HCT116 (cell line): ENCODE measurements at regions not wholly inside any gene's neighbourhood (a gene's known extent, or its start where the extent isn't known, plus 50 kb on each side); places are given as distances from the start of the nearest gene placed in this dataset.

Experiments used
- ATAC-seq: fragments of 200-7000 bp; cut with Tn5 transposase; 2 replicates; pipeline ENCODE4 v1.9.1; 2020; ENCODE audit warnings: mild to moderate bottlenecking, moderate library complexity
- BruUV-seq: library from RNA; stranded (reverse); fragments of 400-500 nt; replicated peaks from 2 replicates; lab custom pipeline; 2021; lab: Mats Ljungman, UMichigan
- CTCF ChIA-PET: fragments of 300-600 bp; sonication (Branson Sonifier 250); formaldehyde crosslinking; loops from one replicate; lab custom pipeline; 2021; ENCODE audit warnings: antibody characterized with exemption; lab: Charles Lee
- POLR2A ChIA-PET: fragments of 300-600, 350-600 bp; sonication (Branson Sonifier 250); formaldehyde crosslinking; loops from one replicate; lab custom pipeline; 2021; ENCODE audit warnings: antibody characterized with exemption; lab: Charles Lee
- RAD21 ChIA-PET, 2 experiments: fragments of 300-600 bp; sonication (Branson Sonifier 250); formaldehyde crosslinking; loops; one replicate each; lab custom pipeline; 2023; ENCODE audit warnings: low total read pairs in 2 of 2; ENCODE audit not compliant: uncharacterized antibody in 2 of 2, unreplicated experiment in 2 of 2, low non-redundant PET in 1 of 2; lab: Charles Lee
- DNase-seq: peaks from one replicate; pipeline ENCODE4 v3.0.0-alpha.2; 2010; ENCODE audit warnings: low read depth, low spot score
- H2AFZ ChIP-seq: fragments of 200-600 bp; shearing (Covaris generic), sonication (generic); 2 replicates; pipeline ENCODE4 v1.6.1; 2017; ENCODE audit warnings: low read depth, mixed run types, mixed read lengths, antibody characterized with exemption, low read length; ENCODE audit not compliant: poor library complexity, severe bottlenecking
- H3K27ac ChIP-seq: 2 replicates; pipeline ENCODE4 v1.5.1; 2012; ENCODE audit warnings: low read depth, low read length
- H3K27me3 ChIP-seq: fragments of 200-600 bp; sonication (generic); 2 replicates; pipeline ENCODE4 v1.6.1; 2016; ENCODE audit warnings: mixed run types, low read length, mixed read lengths; ENCODE audit not compliant: insufficient read depth
- H3K36me3 ChIP-seq, 2 experiments: fragments of 200-500 bp in 1 of 2; fragments of 200-600 bp in 1 of 2; sonication (Bioruptor generic) in 1 of 2; sonication (generic) in 1 of 2; 2 replicates each; pipeline versions ENCODE4 v1.5.1 to v1.6.1; 2014 to 2016; ENCODE audit warnings: low read length in 2 of 2, inconsistent platforms in 1 of 2, mixed read lengths in 1 of 2, mixed run types in 1 of 2; ENCODE audit not compliant: insufficient read depth in 2 of 2, control insufficient read depth in 1 of 2
- H3K4me1 ChIP-seq, 2 experiments: fragments of 200-600 bp in 1 of 2; sonication (generic) in 1 of 2; 2 replicates each; pipeline versions ENCODE4 v1.5.1 to v1.6.1; 2012 to 2017; ENCODE audit warnings: low read length in 2 of 2, inconsistent platforms in 1 of 2, mild to moderate bottlenecking in 1 of 2, mixed read lengths in 1 of 2, mixed run types in 1 of 2, moderate library complexity in 1 of 2; ENCODE audit not compliant: insufficient read depth in 2 of 2, control insufficient read depth in 1 of 2
- H3K4me2 ChIP-seq: fragments of 200-600 bp; sonication (generic); 2 replicates; pipeline ENCODE4 v1.6.1; 2017; ENCODE audit warnings: mixed run types, low read length, mixed read lengths
- H3K4me3 ChIP-seq, 2 experiments: fragments of 200-600 bp in 1 of 2; sonication (generic) in 1 of 2; replicated peaks in 1 of 2; 2 replicates each; pipeline ENCODE4 v1.5.1; 2011 to 2016; ENCODE audit warnings: low read length in 2 of 2, control low read depth in 1 of 2, low read depth in 1 of 2, mild to moderate bottlenecking in 1 of 2, mixed read lengths in 1 of 2, mixed run types in 1 of 2
- H3K79me2 ChIP-seq: fragments of 200-600 bp; sonication (generic); 2 replicates; pipeline ENCODE4 v1.6.1; 2017; ENCODE audit warnings: mild to moderate bottlenecking, mixed run types, low read length, moderate library complexity, mixed read lengths; ENCODE audit not compliant: insufficient read depth
- H3K9ac ChIP-seq: fragments of 200-600 bp; sonication (generic); 2 replicates; pipeline ENCODE4 v1.6.1; 2016; ENCODE audit warnings: low read length, mixed read lengths
- H3K9me2 ChIP-seq: fragments of 200-600 bp; sonication (generic), shearing (Covaris generic); 2 replicates; pipeline ENCODE4 v1.6.1; 2017; ENCODE audit warnings: mixed run types, mild to moderate bottlenecking, moderate library complexity; ENCODE audit not compliant: insufficient read depth
- H3K9me3 ChIP-seq, 2 experiments: fragments of 200-500 bp in 1 of 2; fragments of 200-600 bp in 1 of 2; sonication (Bioruptor generic) in 1 of 2; sonication (generic) in 1 of 2; 2 replicates each; pipeline ENCODE4 v1.6.1; 2014 to 2017; ENCODE audit warnings: low read length in 2 of 2, mixed read lengths in 2 of 2, inconsistent platforms in 1 of 2, low read depth in 1 of 2, mild to moderate bottlenecking in 1 of 2, mixed run types in 1 of 2, moderate library complexity in 1 of 2; ENCODE audit not compliant: control insufficient read depth in 1 of 2, insufficient read depth in 1 of 2
- H4K20me1 ChIP-seq: fragments of 200-600 bp; sonication (generic), shearing (Covaris generic); 2 replicates; pipeline ENCODE4 v1.6.1; 2017; ENCODE audit warnings: mixed run types, mild to moderate bottlenecking, moderate library complexity; ENCODE audit not compliant: insufficient read depth
- ATF3 ChIP-seq: IDR thresholded peaks from 2 replicates; pipeline ENCODE4 v1.6.1; 2012
- CBX3 ChIP-seq: IDR thresholded peaks from 2 replicates; pipeline ENCODE4 v1.6.1; 2012; ENCODE audit warnings: low read depth
- CEBPB ChIP-seq: IDR thresholded peaks from 2 replicates; pipeline ENCODE4 v1.6.1; 2012; ENCODE audit warnings: low read depth
- EGR1 ChIP-seq: IDR thresholded peaks from 2 replicates; pipeline ENCODE4 v1.6.1; 2012; ENCODE audit warnings: low read depth
- EZH2 ChIP-seq: fragments of 200-600 bp; sonication (generic); IDR thresholded peaks from 2 replicates; pipeline ENCODE4 v1.6.1; 2017; ENCODE audit warnings: antibody characterized with exemption, mixed run types
- FOSL1 ChIP-seq: IDR thresholded peaks from 2 replicates; pipeline ENCODE4 v1.6.1; 2012; ENCODE audit warnings: low read depth
- JUND ChIP-seq: IDR thresholded peaks from 2 replicates; pipeline ENCODE4 v1.6.1; 2012
- POLR2AphosphoS5 ChIP-seq: IDR thresholded peaks from 2 replicates; pipeline ENCODE4 v1.6.1; 2011; ENCODE audit warnings: mild to moderate bottlenecking, low read depth, low read length, moderate library complexity
- RAD21 ChIP-seq: IDR thresholded peaks from 2 replicates; pipeline ENCODE4 v1.6.1; 2012; ENCODE audit warnings: low read depth, mild to moderate bottlenecking
- REST ChIP-seq: IDR thresholded peaks from 2 replicates; pipeline ENCODE4 v1.6.1; 2012; ENCODE audit warnings: low read depth
- SIN3A ChIP-seq: IDR thresholded peaks from 2 replicates; pipeline ENCODE4 v1.6.1; 2012; ENCODE audit warnings: low read depth
- SP1 ChIP-seq: IDR thresholded peaks from 2 replicates; pipeline ENCODE4 v1.6.1; 2012; ENCODE audit warnings: low read depth
- SRF ChIP-seq: IDR thresholded peaks from 2 replicates; pipeline ENCODE4 v1.6.1; 2012; ENCODE audit warnings: low read depth
- YY1 ChIP-seq: IDR thresholded peaks from 2 replicates; pipeline ENCODE4 v1.6.1; 2011; ENCODE audit warnings: low read length, low read depth, moderate library complexity, mild to moderate bottlenecking; ENCODE audit not compliant: insufficient replicate concordance; ENCODE audit errors: extremely low read depth
- ZBTB33 ChIP-seq: IDR thresholded peaks from 2 replicates; pipeline ENCODE4 v1.6.1; 2011; ENCODE audit warnings: mild to moderate bottlenecking, low read length, moderate library complexity; ENCODE audit not compliant: insufficient replicate concordance; ENCODE audit errors: extremely low read depth
- ZFX ChIP-seq: fragments of 450-650 bp; IDR thresholded peaks from 2 replicates; pipeline ENCODE4 v1.6.1; 2017
- intact Hi-C: fragments of 100-400 bp; cut with micrococcal nuclease; formaldehyde crosslinking; loops from 2 replicates; pipeline ENCODE4 v1.10.0; 2022

GRCh38 chr1:90786709-90787108 lies 69.6 kb upstream of the BARHL2 start:
- H2AFZ ChIP-seq: no peak overlapping the region
- no peak overlapping the region for H3K9ac ChIP-seq
- no peaks in the 10 kb centered on the region for H3K27me3 ChIP-seq
- no peaks in the 10 kb centered on the region for H4K20me1 ChIP-seq
- no peaks in the 10 kb centered on the region for H3K36me3 ChIP-seq
- H3K4me1 ChIP-seq: no peaks in the 10 kb centered on the region
- ChIA-PET POLR2A (no interaction called here), RAD21 (no interaction called here), CTCF (no interaction called here)
- H3K4me3 ChIP-seq: no peak overlapping the region
- H3K9me3 ChIP-seq: no peaks in the 10 kb centered on the region
- no TSS peak for BruUV-seq
- no peak overlapping the region for H3K4me2 ChIP-seq
- no peak for TF ChIP-seq YY1
- TF ChIP-seq SRF: no peak
- TF ChIP-seq CBX3: no peak
- TF ChIP-seq EGR1: no peak
- TF ChIP-seq ZFX: no peak
- no peak for TF ChIP-seq EZH2
- no peak for TF ChIP-seq SP1
- no peak for TF ChIP-seq REST
- TF ChIP-seq ZBTB33: no peak
- TF ChIP-seq ATF3: no peak
- TF ChIP-seq SIN3A: no peak
- no peak for TF ChIP-seq POLR2AphosphoS5
- no peak for TF ChIP-seq FOSL1
- no peak for TF ChIP-seq JUND
- no peak for TF ChIP-seq RAD21
- no peak for TF ChIP-seq CEBPB
- H3K27ac ChIP-seq: no peak overlapping the region
- DNase-seq: no peak
- intact Hi-C loops: no loop called here
- no peaks in the 10 kb centered on the region for H3K9me2 ChIP-seq
- no peak for ATAC-seq
- H3K79me2 ChIP-seq: no peaks in the 10 kb centered on the region
